Endothelial cell of umbilical vein (primary cell): ENCODE measurements at regions not wholly inside any gene's neighbourhood (a gene's known extent, or its start where the extent isn't known, plus 50 kb on each side); places are given as distances from the start of the nearest gene placed in this dataset.

Source experiments
- CTCF ChIP-seq, 2 donors: IDR thresholded peaks; 1 replicate in 1 of 2; 2 replicates in 1 of 2; pipeline ENCODE4 v1.5.1; 2011; ENCODE audit warnings: low read length in 2 of 2, mild to moderate bottlenecking in 2 of 2, moderate library complexity in 2 of 2, control low read depth in 1 of 2, inconsistent platforms in 1 of 2, low read depth in 1 of 2; ENCODE audit not compliant: insufficient read depth in 1 of 2; ENCODE audit errors: extremely low read depth in 1 of 2
- POLR2AphosphoS5 ChIP-seq: IDR thresholded peaks from 2 replicates; pipeline ENCODE4 v1.6.1; 2012; ENCODE audit warnings: low read depth, mild to moderate bottlenecking, control low read depth, low read length, moderate library complexity; ENCODE audit not compliant: insufficient read depth

- TF ChIP-seq POLR2AphosphoS5 (no peak), CTCF (IDR thresholded peaks at IDR 0.05; ENCODE audit: extremely low read depth in 1 of 2, insufficient read depth in 1 of 2, low read depth in 1 of 2, low read length in 2 of 2) (no peak)
Observed at GRCh38 chr22:47807506-47807905, 1045.1 kb downstream of the TBC1D22A start.
